ENCODE measurements at regions not wholly inside any gene's neighbourhood (a gene's known extent, or its start where the extent isn't known, plus 50 kb on each side); places are given as distances from the start of the nearest gene placed in this dataset.
"Not testable (repeated sequence)": the region's sequence is repeated elsewhere in the genome, so short reads cannot be mapped to it uniquely, and the experiment has no call there.

DNA sequence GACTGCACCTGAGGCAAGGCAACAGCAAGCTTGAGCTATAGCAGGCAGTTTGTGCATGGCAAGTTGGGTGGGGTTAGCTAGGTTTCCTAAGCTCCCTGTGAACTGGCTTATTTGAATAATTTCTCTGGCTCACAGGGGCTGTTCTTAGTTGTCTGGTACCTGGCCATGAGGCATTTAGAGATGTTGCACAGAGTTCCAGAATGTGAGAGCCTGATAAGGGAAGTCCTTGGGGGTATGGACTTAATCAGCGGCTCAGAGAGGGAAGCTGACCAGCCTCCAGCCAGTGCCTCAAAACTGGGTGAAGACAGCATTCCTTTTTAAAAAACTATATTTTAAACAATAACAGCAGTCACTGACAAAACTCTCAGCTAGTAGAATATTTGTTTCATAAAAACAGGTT lies 307.4 kb downstream of the FZD1 start:
- Histone ChIP-seq H3K4me1 (no peaks in the 10 kb centered on the region), H3K9me3 (no peaks in the 10 kb centered on the region), H3K27ac (no peak overlapping the region), H3K27me3 (no peaks in the 10 kb centered on the region), H3K36me3 (replicated peaks in 1 of 2; ENCODE audit: insufficient read depth in 1 of 2, low read depth in 2 of 2) (no peaks in the 10 kb centered on the region), H3K4me3 (no peak overlapping the region)
- ATAC-seq (no peak), DNase-seq (no peak)
- TF ChIP-seq, protein P1, sequence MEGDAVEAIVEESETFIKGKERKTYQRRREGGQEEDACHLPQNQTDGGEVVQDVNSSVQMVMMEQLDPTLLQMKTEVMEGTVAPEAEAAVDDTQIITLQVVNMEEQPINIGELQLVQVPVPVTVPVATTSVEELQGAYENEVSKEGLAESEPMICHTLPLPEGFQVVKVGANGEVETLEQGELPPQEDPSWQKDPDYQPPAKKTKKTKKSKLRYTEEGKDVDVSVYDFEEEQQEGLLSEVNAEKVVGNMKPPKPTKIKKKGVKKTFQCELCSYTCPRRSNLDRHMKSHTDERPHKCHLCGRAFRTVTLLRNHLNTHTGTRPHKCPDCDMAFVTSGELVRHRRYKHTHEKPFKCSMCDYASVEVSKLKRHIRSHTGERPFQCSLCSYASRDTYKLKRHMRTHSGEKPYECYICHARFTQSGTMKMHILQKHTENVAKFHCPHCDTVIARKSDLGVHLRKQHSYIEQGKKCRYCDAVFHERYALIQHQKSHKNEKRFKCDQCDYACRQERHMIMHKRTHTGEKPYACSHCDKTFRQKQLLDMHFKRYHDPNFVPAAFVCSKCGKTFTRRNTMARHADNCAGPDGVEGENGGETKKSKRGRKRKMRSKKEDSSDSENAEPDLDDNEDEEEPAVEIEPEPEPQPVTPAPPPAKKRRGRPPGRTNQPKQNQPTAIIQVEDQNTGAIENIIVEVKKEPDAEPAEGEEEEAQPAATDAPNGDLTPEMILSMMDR (IDR thresholded peaks at IDR 0.05): no peak
- no peak for TF ChIP-seq POLR2A (IDR thresholded peaks at IDR 0.05)
- intact Hi-C loops (cut with DNase I): no loop called here
- 68 to 83% methylated on average over 1 of the region's 1 CpG for WGBS, 2 donors

GRCh38 chr7:91573405-91573804 lies 307.1 kb downstream of the MTERF1 start:
- DNase-seq: no peak
- intact Hi-C loops (cut with DNase I): no loop called here
- Histone ChIP-seq H3K4me1 (no peaks in the 10 kb centered on the region), H3K27ac (no peak overlapping the region), H3K4me3 (no peak overlapping the region), H3K9me3 (no peaks in the 10 kb centered on the region), H3K27me3 (no peaks in the 10 kb centered on the region), H3K36me3 (replicated peaks in 1 of 2; ENCODE audit: insufficient read depth in 1 of 2, low read depth in 2 of 2) (no peaks in the 10 kb centered on the region)
- TF ChIP-seq POLR2A (IDR thresholded peaks at IDR 0.05): no peak
- TF ChIP-seq, protein P1 (IDR thresholded peaks at IDR 0.05): no peak
- no peak for ATAC-seq
- 79 to 88% methylated on average over 1 of the region's 1 CpG for WGBS, 2 donors

DNA sequence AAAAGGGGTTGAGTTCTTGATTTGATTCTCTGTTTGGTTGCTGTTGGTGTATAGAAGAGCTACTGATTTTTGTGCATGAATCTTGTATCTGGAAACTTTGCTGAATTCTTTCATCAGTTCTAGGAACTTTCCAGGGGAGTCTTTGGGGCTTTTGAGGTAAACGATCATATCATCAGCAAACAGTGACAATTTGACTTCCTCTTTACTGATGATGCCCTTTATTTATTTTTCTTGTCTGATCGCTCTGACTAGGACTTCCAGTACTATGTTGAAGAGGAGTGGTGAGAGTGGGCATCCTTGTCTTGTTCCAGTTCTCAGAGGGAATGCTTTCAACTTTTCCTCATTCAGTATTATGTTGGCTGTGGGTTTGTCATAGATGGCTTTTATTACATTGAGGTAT lies 304.0 kb downstream of the MTERF1 start:
- intact Hi-C loops (cut with DNase I); H3K4me3 ChIP-seq; ATAC-seq; H3K27ac ChIP-seq; H3K27me3 ChIP-seq; H3K9me3 ChIP-seq; DNase-seq; H3K36me3 ChIP-seq (replicated peaks in 1 of 2; ENCODE audit: insufficient read depth in 1 of 2, low read depth in 2 of 2); H3K4me1 ChIP-seq: not testable (repeated sequence)
- WGBS, 2 donors: 70 to 80% methylated on average over 2 of the region's 2 CpGs

DNA sequence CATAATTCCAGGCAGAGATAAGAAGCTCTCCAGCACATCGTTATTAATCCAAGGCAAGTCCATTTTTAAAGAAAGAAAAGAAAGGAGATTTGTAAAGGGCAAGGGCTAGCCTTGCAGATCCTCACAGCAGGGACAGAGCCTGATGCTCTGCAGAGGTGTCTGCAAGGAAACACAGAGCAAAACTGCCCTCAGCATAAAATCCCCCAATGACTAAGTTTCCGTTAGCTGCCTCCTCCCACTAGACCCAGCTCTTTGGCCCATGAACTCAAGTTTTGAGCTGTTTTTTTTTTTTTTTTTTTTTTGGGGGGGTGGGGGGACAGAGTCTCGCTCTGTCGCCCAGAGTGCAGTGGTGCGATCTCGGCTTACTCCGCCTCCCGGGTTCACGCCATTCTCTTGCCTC lies 300.7 kb downstream of the MTERF1 start:
- DNase-seq: no peak
- TF ChIP-seq POLR2A (IDR thresholded peaks at IDR 0.05): no peak
- TF ChIP-seq, protein P1 (IDR thresholded peaks at IDR 0.05): no peak
- WGBS, 2 donors: 93% methylated on average over 7 to 9 of the region's 9 CpGs
- Histone ChIP-seq H3K27ac (no peak overlapping the region), H3K4me3 (no peak overlapping the region), H3K27me3 (no peaks in the 10 kb centered on the region), H3K9me3 (no peaks in the 10 kb centered on the region), H3K4me1 (no peaks in the 10 kb centered on the region), H3K36me3 (replicated peaks in 1 of 2; ENCODE audit: insufficient read depth in 1 of 2, low read depth in 2 of 2) (no peaks in the 10 kb centered on the region)
- no peak for ATAC-seq
- intact Hi-C loops (cut with DNase I): no loop called here

GRCh38 chr7:91582799-91583477 lies 297.6 kb downstream of the MTERF1 start:
- DNase-seq (no peak), ATAC-seq (no peak)
- Histone ChIP-seq H3K4me3 (no peak overlapping the region), H3K36me3 (replicated peaks in 1 of 2; ENCODE audit: insufficient read depth in 1 of 2, low read depth in 2 of 2) (no peaks in the 10 kb centered on the region), H3K9me3 (no peaks in the 10 kb centered on the region), H3K4me1 (no peaks in the 10 kb centered on the region), H3K27me3 (no peaks in the 10 kb centered on the region), H3K27ac (no peak overlapping the region)
- TF ChIP-seq POLR2A (IDR thresholded peaks at IDR 0.05): no peak
- TF ChIP-seq, protein P1 (IDR thresholded peaks at IDR 0.05): no peak
- 90 to 91% methylated on average over 15 of the region's 15 CpGs for WGBS, 2 donors
- intact Hi-C loops (cut with DNase I): no loop called here
